HG03571 (cell line): ENCODE measurements at regions not wholly inside any gene's neighbourhood (a gene's known extent, or its start where the extent isn't known, plus 50 kb on each side); places are given as distances from the start of the nearest gene placed in this dataset.

Experiments
- ATAC-seq: cut with Tn5 transposase; IDR thresholded peaks from one replicate; pipeline ENCODE4 v1.9.1; 2021; ENCODE audit not compliant: unreplicated experiment

- no peak for ATAC-seq
Observed at GRCh38 chr13:107438251-107438650, 777.1 kb downstream of the LIG4 start.

GRCh38 chr13:107434347-107434746, 781.0 kb downstream of the LIG4 start:
- ATAC-seq, result no peak

GRCh38 chr13:107427536-107427935, 787.8 kb downstream of the LIG4 start:
- no peak for ATAC-seq

GRCh38 chr13:107422421-107422820, 792.9 kb downstream of the LIG4 start:
- ATAC-seq, result no peak

- ATAC-seq, result no peak
Observed at GRCh38 chr13:107421951-107422350, 793.4 kb downstream of the LIG4 start.

GRCh38 chr13:107421028-107421427, 794.3 kb downstream of the LIG4 start:
- no peak for ATAC-seq

GRCh38 chr13:107413005-107413404, 802.3 kb downstream of the LIG4 start:
- ATAC-seq, result no peak

GRCh38 chr13:107407074-107407473, 808.3 kb downstream of the LIG4 start:
- ATAC-seq, result no peak

- ATAC-seq, result no peak
Observed at GRCh38 chr13:107395927-107396662, 819.2 kb downstream of the LIG4 start.

- no peak for ATAC-seq
Observed at GRCh38 chr13:107392205-107392604, 823.1 kb downstream of the LIG4 start.

GRCh38 chr13:107387525-107387924, 819.6 kb upstream of the ARGLU1 start:
- no peak for ATAC-seq

GRCh38 chr13:107379407-107380155, 811.6 kb upstream of the ARGLU1 start:
- no peak for ATAC-seq

GRCh38 chr13:107376341-107377125, 808.6 kb upstream of the ARGLU1 start:
- ATAC-seq, result no peak

- no peak for ATAC-seq
Observed at GRCh38 chr13:107375701-107376340, 807.9 kb upstream of the ARGLU1 start.

- ATAC-seq, result no peak
Observed at GRCh38 chr13:107374038-107374437, 806.1 kb upstream of the ARGLU1 start.

- ATAC-seq, result no peak
Observed at GRCh38 chr13:107373551-107373950, 805.6 kb upstream of the ARGLU1 start.

- ATAC-seq, result no peak
Observed at GRCh38 chr13:107370015-107370785, 802.3 kb upstream of the ARGLU1 start.

- ATAC-seq, result no peak
Observed at GRCh38 chr13:107367258-107367657, 799.3 kb upstream of the ARGLU1 start.

GRCh38 chr13:107365466-107366215, 797.7 kb upstream of the ARGLU1 start:
- no peak for ATAC-seq

- no peak for ATAC-seq
Observed at GRCh38 chr13:107364658-107365057, 796.7 kb upstream of the ARGLU1 start.
